HUES48 (cell line): ENCODE measurements at regions not wholly inside any gene's neighbourhood (a gene's known extent, or its start where the extent isn't known, plus 50 kb on each side); places are given as distances from the start of the nearest gene placed in this dataset.

ENCODE experiments used
- H3K27ac ChIP-seq: one replicate; pipeline ENCODE4 v1.7.0; 2013; ENCODE audit warnings: low read depth, low read length, inconsistent platforms
- H3K27me3 ChIP-seq: 2 replicates; pipeline ENCODE4 v1.6.1; 2013; ENCODE audit warnings: mild to moderate bottlenecking, low read length; ENCODE audit not compliant: control insufficient read depth, insufficient read depth
- H3K36me3 ChIP-seq: 2 replicates; pipeline ENCODE4 v1.6.1; 2013; ENCODE audit warnings: low read length; ENCODE audit not compliant: control insufficient read depth, insufficient read depth
- H3K4me1 ChIP-seq: 2 replicates; pipeline ENCODE4 v1.6.1; 2013; ENCODE audit warnings: mild to moderate bottlenecking, low read length; ENCODE audit not compliant: control insufficient read depth, insufficient read depth
- H3K4me3 ChIP-seq: 2 replicates; pipeline ENCODE4 v1.5.1; 2013; ENCODE audit warnings: mild to moderate bottlenecking, low read depth, low read length
- H3K9ac ChIP-seq: 2 replicates; pipeline ENCODE4 v1.6.1; 2013; ENCODE audit warnings: mild to moderate bottlenecking, low read depth, low read length, moderate library complexity
- H3K9me3 ChIP-seq: 2 replicates; pipeline ENCODE4 v1.6.1; 2013; ENCODE audit warnings: low read length; ENCODE audit not compliant: control insufficient read depth, insufficient read depth

DNA sequence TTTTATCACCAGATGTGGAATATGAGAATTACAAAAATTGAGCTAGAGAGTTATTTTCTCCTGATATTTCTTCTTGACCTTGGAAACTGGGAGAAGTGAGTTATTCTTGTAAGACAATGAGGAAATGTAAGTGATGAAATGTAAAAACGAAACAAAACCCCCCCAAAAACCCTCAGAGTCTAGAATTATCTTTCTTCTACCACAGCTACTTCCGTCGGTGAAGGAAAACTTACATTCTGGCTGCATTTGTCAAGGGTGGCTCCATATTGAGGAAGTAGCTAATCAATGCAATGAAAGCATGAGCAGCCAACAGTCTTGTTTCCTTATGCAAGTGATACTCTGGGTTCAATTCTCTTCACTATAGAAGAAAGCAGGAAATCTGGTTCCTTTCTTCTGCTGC is 661.7 kb upstream of the CITED2 start:
- Histone ChIP-seq H3K27ac (no peak overlapping the region), H3K4me1 (no peaks in the 10 kb centered on the region), H3K9ac (no peak overlapping the region), H3K36me3 (no peaks in the 10 kb centered on the region), H3K4me3 (no peak overlapping the region), H3K9me3 (no peaks in the 10 kb centered on the region), H3K27me3 (no peaks in the 10 kb centered on the region)

DNA sequence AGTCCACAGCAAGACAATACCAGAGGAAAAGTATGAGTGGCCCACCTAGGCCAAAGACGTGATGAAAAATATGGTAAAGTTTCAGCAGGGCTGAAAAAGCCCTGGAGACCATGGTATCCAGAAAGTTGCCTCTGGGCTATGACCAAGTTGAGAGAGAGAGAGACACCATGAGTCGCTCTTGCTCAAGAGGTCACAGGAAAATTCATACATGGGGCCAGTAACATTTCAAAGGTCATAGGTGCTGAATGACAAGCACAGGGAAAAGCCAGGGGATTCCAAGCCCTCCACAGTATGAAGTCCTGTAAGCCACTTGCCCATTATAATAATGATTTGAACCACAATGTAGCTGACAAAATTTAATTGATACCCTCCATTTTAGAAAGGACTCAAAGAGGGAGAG is 657.7 kb upstream of the CITED2 start:
- Histone ChIP-seq H3K9me3 (peaks cover 4% of the 10 kb centered on the region; the same call in 1 of the 2 replicates), H3K36me3 (no peaks in the 10 kb centered on the region), H3K4me3 (no peak overlapping the region), H3K4me1 (no peaks in the 10 kb centered on the region), H3K27ac (no peak overlapping the region), H3K9ac (no peak overlapping the region), H3K27me3 (no peaks in the 10 kb centered on the region)

GRCh38 chr6:140029551-140029950 is 655.1 kb upstream of the CITED2 start:
- H3K4me3 ChIP-seq, result no peak overlapping the region
- H3K27ac ChIP-seq, result no peak overlapping the region
- no peaks in the 10 kb centered on the region for H3K4me1 ChIP-seq
- H3K9ac ChIP-seq, result no peak overlapping the region
- no peaks in the 10 kb centered on the region for H3K36me3 ChIP-seq
- peaks cover 6% of the 10 kb centered on the region; the same call in 1 of the 2 replicates for H3K9me3 ChIP-seq
- H3K27me3 ChIP-seq, result no peaks in the 10 kb centered on the region

- Histone ChIP-seq H3K9ac (no peak overlapping the region), H3K27ac (no peak overlapping the region), H3K4me1 (no peaks in the 10 kb centered on the region), H3K4me3 (no peak overlapping the region), H3K9me3 (peaks cover 6% of the 10 kb centered on the region; the same call in 1 of the 2 replicates), H3K36me3 (no peaks in the 10 kb centered on the region), H3K27me3 (no peaks in the 10 kb centered on the region)
These were observed 652.8 kb upstream of the CITED2 start for GRCh38 chr6:140027219-140027618.

DNA sequence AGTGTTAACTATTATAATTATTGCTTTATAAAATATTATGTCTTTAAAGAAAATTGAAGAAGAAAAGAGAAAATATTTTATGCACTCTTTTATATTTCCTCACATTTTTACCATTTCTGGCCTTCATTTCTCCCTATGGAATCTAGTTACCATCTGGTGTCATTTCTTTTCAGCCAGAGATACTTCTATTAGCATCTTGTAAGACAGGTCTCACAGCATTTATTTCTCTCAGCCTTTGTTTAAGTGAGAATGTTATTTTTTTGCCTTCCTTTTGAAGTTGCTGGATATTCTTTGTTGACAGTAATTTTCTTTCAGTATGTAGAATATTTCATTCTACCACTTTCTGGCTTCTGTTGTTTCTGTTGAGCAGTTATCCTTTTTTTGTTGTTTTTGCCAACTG is 652.1 kb upstream of the CITED2 start:
- no peaks in the 10 kb centered on the region for H3K27me3 ChIP-seq
- H3K9ac ChIP-seq, result no peak overlapping the region
- H3K36me3 ChIP-seq, result no peaks in the 10 kb centered on the region
- no peaks in the 10 kb centered on the region for H3K4me1 ChIP-seq
- no peak overlapping the region for H3K4me3 ChIP-seq
- peaks cover 8% of the 10 kb centered on the region; the same call in 1 of the 2 replicates for H3K9me3 ChIP-seq
- H3K27ac ChIP-seq, result no peak overlapping the region

- H3K27ac ChIP-seq, result no peak overlapping the region
- H3K27me3 ChIP-seq, result no peaks in the 10 kb centered on the region
- H3K36me3 ChIP-seq, result no peaks in the 10 kb centered on the region
- no peak overlapping the region for H3K4me3 ChIP-seq
- H3K9ac ChIP-seq, result no peak overlapping the region
- peaks cover 21% of the 10 kb centered on the region for H3K9me3 ChIP-seq
- H3K4me1 ChIP-seq, result no peaks in the 10 kb centered on the region
These were observed 650.7 kb upstream of the CITED2 start for GRCh38 chr6:140025171-140025570.

GRCh38 chr6:140020207-140020791 is 645.9 kb upstream of the CITED2 start:
- Histone ChIP-seq H3K36me3 (no peaks in the 10 kb centered on the region), H3K4me3 (no peak overlapping the region), H3K9me3 (peaks cover 30% of the 10 kb centered on the region), H3K27ac (no peak overlapping the region), H3K4me1 (no peaks in the 10 kb centered on the region), H3K9ac (no peak overlapping the region), H3K27me3 (no peaks in the 10 kb centered on the region)

DNA sequence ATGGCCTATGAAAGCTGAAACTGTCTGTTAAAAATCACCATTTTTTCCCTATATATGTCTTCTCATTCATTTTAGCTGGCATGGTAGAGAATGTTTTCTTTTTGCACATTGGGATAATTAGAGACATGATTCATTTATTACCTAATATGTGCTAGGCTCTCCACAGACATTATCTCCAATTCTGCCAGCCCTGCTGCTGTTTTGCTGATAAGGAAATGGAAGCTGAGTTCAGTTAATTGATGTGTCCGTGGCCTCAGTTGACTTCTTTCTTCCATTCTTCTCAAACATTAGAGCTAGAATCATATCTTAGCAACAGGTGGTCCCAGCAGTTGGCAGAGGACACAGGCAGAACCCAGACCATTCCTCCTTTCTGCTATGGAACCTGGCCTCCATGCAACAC is 644.1 kb upstream of the CITED2 start:
- peaks cover 30% of the 10 kb centered on the region for H3K9me3 ChIP-seq
- H3K4me3 ChIP-seq, result no peak overlapping the region
- no peaks in the 10 kb centered on the region for H3K4me1 ChIP-seq
- no peak overlapping the region for H3K27ac ChIP-seq
- H3K36me3 ChIP-seq, result no peaks in the 10 kb centered on the region
- no peaks in the 10 kb centered on the region for H3K27me3 ChIP-seq
- H3K9ac ChIP-seq, result no peak overlapping the region

GRCh38 chr6:140017470-140017869 is 643.0 kb upstream of the CITED2 start:
- H3K9me3 ChIP-seq, result peaks cover 30% of the 10 kb centered on the region
- H3K36me3 ChIP-seq, result no peaks in the 10 kb centered on the region
- no peak overlapping the region for H3K4me3 ChIP-seq
- H3K4me1 ChIP-seq, result no peaks in the 10 kb centered on the region
- no peaks in the 10 kb centered on the region for H3K27me3 ChIP-seq
- H3K9ac ChIP-seq, result no peak overlapping the region
- no peak overlapping the region for H3K27ac ChIP-seq

DNA sequence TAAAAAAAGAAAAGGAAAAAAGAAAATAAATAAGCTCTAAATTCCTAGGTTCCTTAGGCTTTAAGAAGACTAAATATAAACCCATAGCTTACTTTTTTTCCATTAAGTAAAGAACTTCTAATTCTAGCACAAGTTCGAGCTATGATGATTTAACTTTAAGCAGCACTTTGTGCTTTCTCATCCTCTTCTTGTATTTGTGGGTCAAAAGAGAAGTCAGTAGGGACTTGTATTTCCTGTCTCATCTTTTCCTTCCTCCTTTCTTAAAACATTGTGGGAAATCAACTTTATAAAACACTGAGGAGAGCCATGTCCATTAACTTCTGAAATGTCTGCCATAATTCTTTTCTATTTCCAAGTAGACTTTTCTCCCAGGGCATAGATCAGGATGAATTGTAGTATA is 637.7 kb upstream of the CITED2 start:
- Histone ChIP-seq H3K36me3 (no peaks in the 10 kb centered on the region), H3K9me3 (no peaks in the 10 kb centered on the region; the same call in 1 of the 2 replicates), H3K4me1 (no peaks in the 10 kb centered on the region), H3K27me3 (no peaks in the 10 kb centered on the region), H3K4me3 (no peak overlapping the region), H3K27ac (no peak overlapping the region), H3K9ac (no peak overlapping the region)

DNA sequence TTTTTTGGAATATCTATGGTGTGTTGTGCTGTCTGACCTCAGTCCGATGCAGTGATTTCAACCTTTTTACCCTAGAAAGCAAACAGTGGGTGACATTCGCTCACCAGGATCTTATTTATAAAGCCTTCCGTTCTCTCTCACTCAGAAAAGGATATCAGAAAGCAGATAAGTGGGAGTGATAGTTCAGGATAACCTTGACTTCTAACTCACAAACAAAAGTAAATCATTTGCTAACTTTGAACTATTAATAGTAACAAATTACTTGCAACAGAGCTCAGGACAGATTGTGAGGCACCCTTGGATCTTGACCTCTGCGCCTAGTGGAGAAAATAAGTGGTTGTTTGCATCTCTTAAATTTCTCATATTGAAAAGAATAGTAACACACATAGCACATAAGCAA is 637.1 kb upstream of the CITED2 start:
- no peaks in the 10 kb centered on the region for H3K27me3 ChIP-seq
- no peak overlapping the region for H3K27ac ChIP-seq
- no peaks in the 10 kb centered on the region for H3K36me3 ChIP-seq
- H3K9me3 ChIP-seq, result no peaks in the 10 kb centered on the region; the same call in 1 of the 2 replicates
- no peaks in the 10 kb centered on the region for H3K4me1 ChIP-seq
- H3K9ac ChIP-seq, result no peak overlapping the region
- no peak overlapping the region for H3K4me3 ChIP-seq
